ENCODE measurements at regions not wholly inside any gene's neighbourhood (a gene's known extent, or its start where the extent isn't known, plus 50 kb on each side); places are given as distances from the start of the nearest gene placed in this dataset.

GRCh38 chr10:52955337-52955736, 182.8 kb upstream of the MBL2 start:
- TF ChIP-seq, protein P1, sequence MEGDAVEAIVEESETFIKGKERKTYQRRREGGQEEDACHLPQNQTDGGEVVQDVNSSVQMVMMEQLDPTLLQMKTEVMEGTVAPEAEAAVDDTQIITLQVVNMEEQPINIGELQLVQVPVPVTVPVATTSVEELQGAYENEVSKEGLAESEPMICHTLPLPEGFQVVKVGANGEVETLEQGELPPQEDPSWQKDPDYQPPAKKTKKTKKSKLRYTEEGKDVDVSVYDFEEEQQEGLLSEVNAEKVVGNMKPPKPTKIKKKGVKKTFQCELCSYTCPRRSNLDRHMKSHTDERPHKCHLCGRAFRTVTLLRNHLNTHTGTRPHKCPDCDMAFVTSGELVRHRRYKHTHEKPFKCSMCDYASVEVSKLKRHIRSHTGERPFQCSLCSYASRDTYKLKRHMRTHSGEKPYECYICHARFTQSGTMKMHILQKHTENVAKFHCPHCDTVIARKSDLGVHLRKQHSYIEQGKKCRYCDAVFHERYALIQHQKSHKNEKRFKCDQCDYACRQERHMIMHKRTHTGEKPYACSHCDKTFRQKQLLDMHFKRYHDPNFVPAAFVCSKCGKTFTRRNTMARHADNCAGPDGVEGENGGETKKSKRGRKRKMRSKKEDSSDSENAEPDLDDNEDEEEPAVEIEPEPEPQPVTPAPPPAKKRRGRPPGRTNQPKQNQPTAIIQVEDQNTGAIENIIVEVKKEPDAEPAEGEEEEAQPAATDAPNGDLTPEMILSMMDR (IDR thresholded peaks at IDR 0.05; ENCODE audit: insufficient read depth, low read length, poor library complexity, severe bottlenecking) = no peak
- TF ChIP-seq EZH2phosphoT487 (conservative IDR thresholded peaks at IDR 0.05; ENCODE audit: low read length) = no peak

Measured in SU-DHL-6 (cell line).